ENCODE measurements at regions not wholly inside any gene's neighbourhood (a gene's known extent, or its start where the extent isn't known, plus 50 kb on each side); places are given as distances from the start of the nearest gene placed in this dataset.

DNA sequence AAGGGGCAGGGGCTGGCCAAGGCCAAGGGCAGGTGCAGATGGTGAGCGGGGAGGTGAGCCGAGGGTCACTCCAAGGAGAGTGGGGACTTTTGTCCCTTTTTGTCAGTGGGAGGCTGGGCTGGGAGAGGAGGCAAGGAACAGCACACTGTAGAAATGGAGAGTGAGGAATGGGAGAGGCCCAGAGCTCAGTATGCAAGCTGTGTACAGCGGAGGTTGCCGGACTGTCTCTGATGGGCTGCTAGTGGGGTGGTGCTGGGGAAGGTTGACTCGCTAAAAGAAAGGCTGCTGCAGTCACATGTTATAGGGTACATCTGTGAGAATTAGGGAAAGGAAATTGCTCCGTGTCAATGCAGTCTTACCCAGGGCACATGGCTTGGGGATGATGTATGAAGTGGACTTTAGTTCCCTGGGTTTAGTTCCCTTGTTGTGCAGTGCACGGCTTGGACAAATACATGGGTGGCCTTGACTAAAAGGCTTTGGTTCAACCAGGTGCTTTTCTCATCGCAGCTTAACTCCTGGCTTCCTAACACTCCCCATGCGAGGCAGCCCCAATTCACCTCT lies 57.1 kb upstream of the STX18 start:
- DNase-seq (no peak), FAIRE-seq (no peak)
- Histone ChIP-seq H3K27ac (ENCODE audit: low read depth in 2 of 2, low read length in 2 of 2) (no peak overlapping the region), H3K4me1 (ENCODE audit: control insufficient read depth in 2 of 3, insufficient read depth in 2 of 3, low read depth in 1 of 3, low read length in 3 of 3) (no peaks in the 10 kb centered on the region), H3K9ac (ENCODE audit: low read length in 3 of 3) (no peak overlapping the region), H3K36me3 (ENCODE audit: control insufficient read depth in 2 of 3, insufficient read depth in 3 of 3, low read length in 3 of 3) (no peaks in the 10 kb centered on the region), H3K27me3 (ENCODE audit: control insufficient read depth, insufficient read depth, low read length) (no peaks in the 10 kb centered on the region), H3K4me3 (ENCODE audit: low read length in 3 of 3) (no peak overlapping the region), H3K9me3 (ENCODE audit: control insufficient read depth in 2 of 3, insufficient read depth in 1 of 3, low read length in 3 of 3) (peaks cover 0 to 12% (median 3%) of the 10 kb centered on the region in 3 donors)
- intact Hi-C loops (cut with DNase I), result no loop called here
- TF ChIP-seq, protein P1, sequence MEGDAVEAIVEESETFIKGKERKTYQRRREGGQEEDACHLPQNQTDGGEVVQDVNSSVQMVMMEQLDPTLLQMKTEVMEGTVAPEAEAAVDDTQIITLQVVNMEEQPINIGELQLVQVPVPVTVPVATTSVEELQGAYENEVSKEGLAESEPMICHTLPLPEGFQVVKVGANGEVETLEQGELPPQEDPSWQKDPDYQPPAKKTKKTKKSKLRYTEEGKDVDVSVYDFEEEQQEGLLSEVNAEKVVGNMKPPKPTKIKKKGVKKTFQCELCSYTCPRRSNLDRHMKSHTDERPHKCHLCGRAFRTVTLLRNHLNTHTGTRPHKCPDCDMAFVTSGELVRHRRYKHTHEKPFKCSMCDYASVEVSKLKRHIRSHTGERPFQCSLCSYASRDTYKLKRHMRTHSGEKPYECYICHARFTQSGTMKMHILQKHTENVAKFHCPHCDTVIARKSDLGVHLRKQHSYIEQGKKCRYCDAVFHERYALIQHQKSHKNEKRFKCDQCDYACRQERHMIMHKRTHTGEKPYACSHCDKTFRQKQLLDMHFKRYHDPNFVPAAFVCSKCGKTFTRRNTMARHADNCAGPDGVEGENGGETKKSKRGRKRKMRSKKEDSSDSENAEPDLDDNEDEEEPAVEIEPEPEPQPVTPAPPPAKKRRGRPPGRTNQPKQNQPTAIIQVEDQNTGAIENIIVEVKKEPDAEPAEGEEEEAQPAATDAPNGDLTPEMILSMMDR (IDR thresholded peaks at IDR 0.05; ENCODE audit: borderline replicate concordance, extremely low read depth, insufficient read depth), result no peak

DNA sequence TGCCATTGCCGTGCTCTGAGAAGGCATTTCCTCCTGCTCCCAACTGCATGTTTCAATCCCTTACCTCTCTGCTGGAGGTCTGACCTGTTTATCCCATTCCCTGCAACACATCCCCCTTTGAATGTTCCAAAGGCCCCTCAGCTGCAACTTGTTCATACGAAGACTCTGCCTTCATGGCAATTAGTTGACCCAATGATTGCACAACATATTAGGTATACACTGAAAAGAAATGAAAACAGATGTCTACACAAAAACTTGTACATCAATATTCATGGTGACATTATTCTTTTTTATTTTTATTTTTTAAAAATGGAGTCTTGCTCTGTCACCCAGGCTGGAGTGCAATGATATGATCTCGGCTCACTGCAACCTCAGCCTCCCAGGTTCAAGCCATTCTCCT lies 54.9 kb upstream of the STX18 start:
- TF ChIP-seq, protein P1 (IDR thresholded peaks at IDR 0.05; ENCODE audit: borderline replicate concordance, extremely low read depth, insufficient read depth), result no peak
- DNase-seq (no peak), FAIRE-seq (no peak)
- Histone ChIP-seq H3K4me3 (ENCODE audit: low read length in 3 of 3) (no peak overlapping the region), H3K27ac (ENCODE audit: low read depth in 2 of 2, low read length in 2 of 2) (no peak overlapping the region), H3K27me3 (ENCODE audit: control insufficient read depth, insufficient read depth, low read length) (no peaks in the 10 kb centered on the region), H3K36me3 (ENCODE audit: control insufficient read depth in 2 of 3, insufficient read depth in 3 of 3, low read length in 3 of 3) (no peaks in the 10 kb centered on the region), H3K9me3 (ENCODE audit: control insufficient read depth in 2 of 3, insufficient read depth in 1 of 3, low read length in 3 of 3) (peaks cover 0 to 14% (median 3%) of the 10 kb centered on the region in 3 donors), H3K9ac (ENCODE audit: low read length in 3 of 3) (no peak overlapping the region), H3K4me1 (ENCODE audit: control insufficient read depth in 2 of 3, insufficient read depth in 2 of 3, low read depth in 1 of 3, low read length in 3 of 3) (no peaks in the 10 kb centered on the region)
- intact Hi-C loops (cut with DNase I), result no loop called here

DNA sequence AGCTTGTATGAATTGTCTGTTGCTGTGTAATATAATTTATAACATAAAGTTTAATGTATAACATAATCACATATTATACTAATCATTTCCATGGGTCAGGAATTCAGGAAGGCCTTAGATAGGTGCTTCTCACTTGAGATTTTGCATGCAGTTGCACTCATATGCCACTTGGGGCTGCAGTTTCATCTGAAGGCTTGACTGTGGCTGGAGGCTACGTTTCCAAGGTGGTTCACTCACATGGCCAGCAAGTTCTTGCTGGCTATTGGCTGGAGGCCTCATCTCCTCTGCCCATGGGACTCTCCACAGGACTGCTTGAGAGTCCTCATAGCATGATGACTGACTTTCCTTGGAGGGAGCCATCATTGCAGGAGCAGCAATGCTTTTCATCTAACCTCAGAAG lies 53.4 kb upstream of the STX18 start:
- no peaks in the 10 kb centered on the region for H3K4me1 ChIP-seq (ENCODE audit: control insufficient read depth in 2 of 3, insufficient read depth in 2 of 3, low read depth in 1 of 3, low read length in 3 of 3)
- H3K27me3 ChIP-seq (ENCODE audit: control insufficient read depth, insufficient read depth, low read length), result no peaks in the 10 kb centered on the region
- H3K9ac ChIP-seq (ENCODE audit: low read length in 3 of 3), result no peak overlapping the region
- FAIRE-seq, result no peak
- no peak overlapping the region for H3K4me3 ChIP-seq (ENCODE audit: low read length in 3 of 3)
- intact Hi-C loops (cut with DNase I), result no loop called here
- H3K9me3 ChIP-seq (ENCODE audit: control insufficient read depth in 2 of 3, insufficient read depth in 1 of 3, low read length in 3 of 3), result peaks cover 0 to 14% (median 3%) of the 10 kb centered on the region in 3 donors
- no peak for DNase-seq
- TF ChIP-seq, protein P1 (IDR thresholded peaks at IDR 0.05; ENCODE audit: borderline replicate concordance, extremely low read depth, insufficient read depth), result no peak
- no peaks in the 10 kb centered on the region for H3K36me3 ChIP-seq (ENCODE audit: control insufficient read depth in 2 of 3, insufficient read depth in 3 of 3, low read length in 3 of 3)
- H3K27ac ChIP-seq (ENCODE audit: low read depth in 2 of 2, low read length in 2 of 2), result no peak overlapping the region
